PC-9 (cell line): ENCODE measurements at regions not wholly inside any gene's neighbourhood (a gene's known extent, or its start where the extent isn't known, plus 50 kb on each side); places are given as distances from the start of the nearest gene placed in this dataset.

Experiments used
- BruUV-seq: library from RNA; stranded (reverse); fragments of 400-500 nt; replicated peaks from 2 replicates; lab custom pipeline; 2021; lab: Mats Ljungman, UMichigan
- CTCF ChIA-PET: fragments of 300-600 bp; sonication (Branson Sonifier 250); formaldehyde crosslinking; loops from one replicate; lab custom pipeline; 2022; ENCODE audit warnings: antibody characterized with exemption; lab: Charles Lee
- POLR2A ChIA-PET: fragments of 300-600 bp; sonication (Branson Sonifier 250); formaldehyde crosslinking; loops from one replicate; lab custom pipeline; 2022; ENCODE audit warnings: antibody characterized with exemption; ENCODE audit not compliant: unreplicated experiment; lab: Charles Lee
- DNase-seq, 2 experiments: peaks; one replicate each; pipeline versions ENCODE4 v3.0.0 to v3.0.0-alpha.2; 2015 to 2022; ENCODE audit warnings: mixed read lengths in 1 of 2
- H2AFZ ChIP-seq: fragments of 200-600 bp; sonication (generic); 2 replicates; pipeline ENCODE4 v1.8.1; 2017; ENCODE audit warnings: antibody characterized with exemption
- H3F3A ChIP-seq: fragments of 200-600 bp; sonication (generic); 2 replicates; pipeline ENCODE4 v1.8.1; 2017; ENCODE audit warnings: antibody characterized with exemption, mild to moderate bottlenecking, low read depth; ENCODE audit not compliant: insufficient read depth
- H3K27ac ChIP-seq: fragments of 200-600 bp; sonication (generic); 2 replicates; pipeline ENCODE4 v1.6.1; 2016; ENCODE audit warnings: mixed run types
- H3K27me3 ChIP-seq: fragments of 200-600 bp; sonication (generic); 2 replicates; pipeline ENCODE4 v1.6.1; 2016; ENCODE audit warnings: low read depth, mixed run types; ENCODE audit not compliant: insufficient read depth
- H3K36me3 ChIP-seq: fragments of 200-600 bp; sonication (generic); 2 replicates; pipeline ENCODE4 v1.6.1; 2016; ENCODE audit warnings: low read depth, mixed run types
- H3K4me1 ChIP-seq: fragments of 200-600 bp; sonication (generic); replicated peaks from 2 replicates; pipeline ENCODE4 v1.6.1; 2016; ENCODE audit warnings: mixed run types; ENCODE audit not compliant: insufficient read depth
- H3K4me2 ChIP-seq: fragments of 200-600 bp; sonication (generic); 2 replicates; pipeline ENCODE4 v1.6.1; 2017; ENCODE audit warnings: mixed run types
- H3K4me3 ChIP-seq: fragments of 200-600 bp; sonication (generic); 2 replicates; pipeline ENCODE4 v1.6.1; 2016; ENCODE audit warnings: mixed run types
- H3K79me2 ChIP-seq: fragments of 200-600 bp; sonication (generic); 2 replicates; pipeline ENCODE4 v1.6.1; 2017; ENCODE audit warnings: low read depth, mixed run types
- H3K9me2 ChIP-seq: fragments of 200-600 bp; sonication (generic); 2 replicates; pipeline ENCODE4 v1.8.1; 2017; ENCODE audit warnings: mild to moderate bottlenecking; ENCODE audit not compliant: insufficient read depth
- H3K9me3 ChIP-seq: fragments of 200-600 bp; sonication (generic); 2 replicates; pipeline ENCODE4 v1.8.1; 2016; ENCODE audit warnings: low read depth; ENCODE audit not compliant: insufficient read depth
- H4K20me1 ChIP-seq: fragments of 200-600 bp; sonication (generic); 2 replicates; pipeline ENCODE4 v1.8.1; 2017; ENCODE audit not compliant: insufficient read depth
- CTCF ChIP-seq: fragments of 200-600 bp; sonication (generic); conservative IDR thresholded peaks from 2 replicates; pipeline ENCODE4 v1.6.1; 2017; ENCODE audit warnings: mixed run types, antibody characterized with exemption, mild to moderate bottlenecking, moderate library complexity
- EZH2 ChIP-seq: fragments of 200-600 bp; sonication (generic); IDR thresholded peaks from 2 replicates; pipeline ENCODE4 v1.8.0; 2017; ENCODE audit warnings: antibody characterized with exemption, low read depth
- intact Hi-C: fragments of 100-400 bp; cut with micrococcal nuclease; formaldehyde crosslinking; loops from one replicate; pipeline ENCODE4 v1.10.0; 2022; ENCODE audit not compliant: unreplicated experiment

DNA sequence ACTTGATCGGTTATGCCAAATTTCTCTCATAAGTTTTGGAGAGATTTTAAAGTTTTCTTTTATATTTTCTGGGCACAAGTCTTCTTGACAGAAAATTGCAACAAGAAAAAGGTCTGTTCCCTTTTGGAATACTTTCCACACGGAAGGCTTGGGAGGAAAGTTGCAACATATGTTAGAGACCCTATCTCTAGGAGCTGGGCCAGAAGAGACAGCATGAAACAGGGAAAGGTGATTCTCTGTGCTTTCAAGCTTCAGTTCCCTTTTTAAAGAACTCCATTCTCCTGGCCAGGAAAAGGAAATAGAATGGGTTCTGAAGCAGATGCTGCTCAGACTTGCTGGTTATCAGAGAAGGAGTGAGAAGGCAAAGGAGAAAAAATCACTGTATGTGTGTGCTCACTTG is 368.3 kb downstream of the SPATA31D1 start:
- no peak for TF ChIP-seq EZH2
- TF ChIP-seq CTCF, result no peak
- Histone ChIP-seq H3K9me2 (no peaks in the 10 kb centered on the region), H3K27me3 (no peaks in the 10 kb centered on the region), H4K20me1 (no peaks in the 10 kb centered on the region), H3K79me2 (no peaks in the 10 kb centered on the region), H3K4me1 (no peaks in the 10 kb centered on the region), H3K27ac (no peak overlapping the region), H2AFZ (no peak overlapping the region), H3K9me3 (no peaks in the 10 kb centered on the region), H3K36me3 (no peaks in the 10 kb centered on the region), H3F3A (no peaks in the 10 kb centered on the region), H3K4me3 (no peak overlapping the region), H3K4me2 (no peak overlapping the region)
- ChIA-PET POLR2A (no interaction called here), CTCF (no interaction called here)
- no peak for DNase-seq
- intact Hi-C loops, result no loop called here
- no TSS peak for BruUV-seq

DNA sequence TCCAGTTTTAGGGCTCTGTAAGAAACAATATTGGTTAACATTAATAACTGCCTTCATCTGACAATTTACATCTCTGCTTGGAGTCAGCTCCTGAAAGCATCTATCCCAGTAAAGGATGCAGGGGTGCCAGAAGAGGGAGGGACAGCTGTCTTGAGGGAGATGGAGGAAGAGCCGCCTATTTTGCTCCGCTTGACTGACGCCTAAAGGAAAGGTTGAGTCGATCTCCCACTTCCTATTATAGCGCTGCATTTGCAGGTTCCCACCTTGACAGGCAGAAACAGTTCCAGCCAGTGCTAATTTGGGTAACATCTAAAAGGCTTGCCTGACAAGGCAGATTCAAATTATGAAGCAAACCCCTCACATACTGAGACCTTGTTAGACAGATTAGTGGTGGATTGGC is 374.6 kb downstream of the SPATA31D1 start:
- H3K4me3 ChIP-seq, result no peak overlapping the region
- TF ChIP-seq CTCF (no peak), EZH2 (no peak)
- CTCF ChIA-PET, result no interaction called here

DNA sequence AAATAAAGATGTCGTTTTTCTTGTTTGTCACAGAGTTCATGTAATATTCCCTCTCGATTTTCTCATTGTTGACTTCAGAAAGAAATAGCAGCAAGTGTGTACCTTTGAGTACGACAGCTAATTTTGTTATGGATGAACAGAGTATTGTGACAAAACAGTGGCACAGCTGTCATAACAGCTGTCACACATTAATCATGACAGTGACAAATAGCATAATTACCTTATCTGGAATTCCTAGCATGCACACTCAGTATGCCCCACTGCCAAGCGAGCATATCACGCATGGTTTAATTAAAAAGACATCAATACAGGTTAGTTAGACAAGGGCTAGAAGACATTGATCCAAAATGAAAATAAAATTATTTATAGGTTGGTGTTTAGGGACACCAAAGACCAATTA is 375.1 kb downstream of the SPATA31D1 start:
- Histone ChIP-seq H3K79me2 (no peaks in the 10 kb centered on the region), H3K27me3 (no peaks in the 10 kb centered on the region), H3K36me3 (no peaks in the 10 kb centered on the region), H3K9me2 (no peaks in the 10 kb centered on the region), H3F3A (no peaks in the 10 kb centered on the region), H3K4me1 (no peaks in the 10 kb centered on the region), H4K20me1 (no peaks in the 10 kb centered on the region), H3K27ac (no peak overlapping the region), H3K9me3 (no peaks in the 10 kb centered on the region), H2AFZ (no peak overlapping the region), H3K4me3 (no peak overlapping the region), H3K4me2 (no peak overlapping the region)
- intact Hi-C loops, result no loop called here
- POLR2A ChIA-PET, result interaction anchor here (0.5 kb wide), 1 partner anchor 553 kb away, joined by 3 read pairs; no protein-coding TSS in a partner anchor
- CTCF ChIA-PET, result no interaction called here
- BruUV-seq, result no TSS peak
- TF ChIP-seq CTCF (no peak), EZH2 (no peak)
- DNase-seq, result no peak

More for the DNA sequence above, 374.6 kb downstream of the SPATA31D1 start:
- BruUV-seq, result no TSS peak
- Histone ChIP-seq H3K27ac (no peak overlapping the region), H2AFZ (no peak overlapping the region), H3K4me1 (no peaks in the 10 kb centered on the region), H3K4me2 (no peak overlapping the region), H3K9me3 (no peaks in the 10 kb centered on the region), H3K27me3 (no peaks in the 10 kb centered on the region), H3K36me3 (no peaks in the 10 kb centered on the region), H3K79me2 (no peaks in the 10 kb centered on the region), H4K20me1 (no peaks in the 10 kb centered on the region), H3F3A (no peaks in the 10 kb centered on the region), H3K9me2 (no peaks in the 10 kb centered on the region)
- intact Hi-C loops, result no loop called here
- no peak for DNase-seq
- POLR2A ChIA-PET, result no interaction called here
